ENCODE measurements at regions not wholly inside any gene's neighbourhood (a gene's known extent, or its start where the extent isn't known, plus 50 kb on each side); places are given as distances from the start of the nearest gene placed in this dataset.

GRCh38 chr19:30158893-30159245 is 213.3 kb upstream of the ZNF536 start:
- intact Hi-C loops (cut with micrococcal nuclease; ENCODE audit: unreplicated experiment), result no loop called here
- Histone ChIP-seq H3K9me2 (ENCODE audit: insufficient read depth) (no peaks in the 10 kb centered on the region), H4K20me1 (ENCODE audit: insufficient read depth) (no peaks in the 10 kb centered on the region), H3F3A (ENCODE audit: insufficient read depth, low read depth) (no peaks in the 10 kb centered on the region), H3K79me2 (ENCODE audit: low read depth) (no peaks in the 10 kb centered on the region), H3K9me3 (ENCODE audit: insufficient read depth, low read depth) (no peaks in the 10 kb centered on the region), H3K4me2 (no peak overlapping the region), H3K27ac (no peak overlapping the region), H3K4me1 (replicated peaks; ENCODE audit: insufficient read depth) (no peaks in the 10 kb centered on the region), H2AFZ (no peak overlapping the region), H3K4me3 (no peak overlapping the region), H3K27me3 (ENCODE audit: insufficient read depth, low read depth) (peaks cover 81% of the 10 kb centered on the region), H3K36me3 (ENCODE audit: low read depth) (no peaks in the 10 kb centered on the region)
- no peak for DNase-seq
- CTCF ChIA-PET, result no interaction called here
- BruUV-seq (replicated peaks), result no TSS peak
- TF ChIP-seq CTCF (conservative IDR thresholded peaks at IDR 0.05), result no peak
- no peak for TF ChIP-seq EZH2 (IDR thresholded peaks at IDR 0.05; ENCODE audit: low read depth)
- POLR2A ChIA-PET (ENCODE audit: unreplicated experiment), result no interaction called here

GRCh38 chr19:30159636-30160035 is 212.5 kb upstream of the ZNF536 start:
- no peak for TF ChIP-seq EZH2 (IDR thresholded peaks at IDR 0.05; ENCODE audit: low read depth)
- no peak for TF ChIP-seq CTCF (conservative IDR thresholded peaks at IDR 0.05)
- Histone ChIP-seq H3K9me3 (ENCODE audit: insufficient read depth, low read depth) (no peaks in the 10 kb centered on the region), H3K79me2 (ENCODE audit: low read depth) (no peaks in the 10 kb centered on the region), H3K4me1 (replicated peaks; ENCODE audit: insufficient read depth) (no peaks in the 10 kb centered on the region), H3K36me3 (ENCODE audit: low read depth) (no peaks in the 10 kb centered on the region), H3K9me2 (ENCODE audit: insufficient read depth) (no peaks in the 10 kb centered on the region), H3K27ac (no peak overlapping the region), H3K27me3 (ENCODE audit: insufficient read depth, low read depth) (peaks cover 81% of the 10 kb centered on the region), H2AFZ (no peak overlapping the region), H4K20me1 (ENCODE audit: insufficient read depth) (no peaks in the 10 kb centered on the region), H3K4me2 (no peak overlapping the region), H3K4me3 (no peak overlapping the region), H3F3A (ENCODE audit: insufficient read depth, low read depth) (no peaks in the 10 kb centered on the region)
- DNase-seq, result no peak
- POLR2A ChIA-PET (ENCODE audit: unreplicated experiment), result no interaction called here
- no TSS peak for BruUV-seq (replicated peaks)
- intact Hi-C loops (cut with micrococcal nuclease; ENCODE audit: unreplicated experiment), result no loop called here
- CTCF ChIA-PET, result no interaction called here

GRCh38 chr19:30160426-30160825 is 211.8 kb upstream of the ZNF536 start:
- H3K27ac ChIP-seq, result no peak overlapping the region
- H3K79me2 ChIP-seq (ENCODE audit: low read depth), result no peaks in the 10 kb centered on the region
- no TSS peak for BruUV-seq (replicated peaks)
- ChIA-PET POLR2A (ENCODE audit: unreplicated experiment) (no interaction called here), CTCF (no interaction called here)
- H3K9me3 ChIP-seq (ENCODE audit: insufficient read depth, low read depth), result no peaks in the 10 kb centered on the region
- no peak overlapping the region for H2AFZ ChIP-seq
- no peak for TF ChIP-seq EZH2 (IDR thresholded peaks at IDR 0.05; ENCODE audit: low read depth)
- no peak for TF ChIP-seq CTCF (conservative IDR thresholded peaks at IDR 0.05)
- no peak overlapping the region for H3K4me2 ChIP-seq
- intact Hi-C loops (cut with micrococcal nuclease; ENCODE audit: unreplicated experiment), result no loop called here
- H3F3A ChIP-seq (ENCODE audit: insufficient read depth, low read depth), result no peaks in the 10 kb centered on the region
- no peak for DNase-seq
- no peaks in the 10 kb centered on the region for H3K4me1 ChIP-seq (replicated peaks; ENCODE audit: insufficient read depth)
- no peak overlapping the region for H3K4me3 ChIP-seq
- H3K9me2 ChIP-seq (ENCODE audit: insufficient read depth), result no peaks in the 10 kb centered on the region
- no peaks in the 10 kb centered on the region for H3K36me3 ChIP-seq (ENCODE audit: low read depth)
- no peaks in the 10 kb centered on the region for H4K20me1 ChIP-seq (ENCODE audit: insufficient read depth)
- H3K27me3 ChIP-seq (ENCODE audit: insufficient read depth, low read depth), result peaks cover 79% of the 10 kb centered on the region
